ENCODE measurements at regions not wholly inside any gene's neighbourhood (a gene's known extent, or its start where the extent isn't known, plus 50 kb on each side); places are given as distances from the start of the nearest gene placed in this dataset.

- no peak for TF ChIP-seq CTCF (IDR thresholded peaks at IDR 0.05)
- no peak for TF ChIP-seq POLR2A (IDR thresholded peaks at IDR 0.05)
Measured at GRCh38 chr13:21825186-21825585, 154.3 kb downstream of the FGF9 start.

All from testis (tissue), 2 donors.